ENCODE measurements at regions not wholly inside any gene's neighbourhood (a gene's known extent, or its start where the extent isn't known, plus 50 kb on each side); places are given as distances from the start of the nearest gene placed in this dataset.

GRCh38 chr2:164281896-164282295 is 339.4 kb downstream of the GRB14 start:
- H3K36me3 ChIP-seq (ENCODE audit: control insufficient read depth in 1 of 2, insufficient read depth in 2 of 2, low read length in 2 of 2): no peaks in the 10 kb centered on the region
- no peaks in the 10 kb centered on the region for H3K9me3 ChIP-seq (ENCODE audit: control insufficient read depth in 1 of 2, insufficient read depth in 1 of 2, low read depth in 1 of 2, low read length in 2 of 2)
- RAD21 ChIA-PET (ENCODE audit: low non-redundant PET in 1 of 2, low total read pairs in 2 of 2, uncharacterized antibody in 2 of 2, unreplicated experiment in 2 of 2): no interaction called here
- ATAC-seq: no peak
- H3K4me1 ChIP-seq (ENCODE audit: control insufficient read depth in 1 of 2, insufficient read depth in 2 of 2, low read length in 2 of 2): no peaks in the 10 kb centered on the region
- H2AFZ ChIP-seq (ENCODE audit: low read depth, low read length, poor library complexity, severe bottlenecking): no peak overlapping the region
- H4K20me1 ChIP-seq (ENCODE audit: insufficient read depth): no peaks in the 10 kb centered on the region
- CTCF ChIA-PET: no interaction called here
- no peak for TF ChIP-seq EGR1 (IDR thresholded peaks at IDR 0.05; ENCODE audit: low read depth)
- TF ChIP-seq, protein P1, sequence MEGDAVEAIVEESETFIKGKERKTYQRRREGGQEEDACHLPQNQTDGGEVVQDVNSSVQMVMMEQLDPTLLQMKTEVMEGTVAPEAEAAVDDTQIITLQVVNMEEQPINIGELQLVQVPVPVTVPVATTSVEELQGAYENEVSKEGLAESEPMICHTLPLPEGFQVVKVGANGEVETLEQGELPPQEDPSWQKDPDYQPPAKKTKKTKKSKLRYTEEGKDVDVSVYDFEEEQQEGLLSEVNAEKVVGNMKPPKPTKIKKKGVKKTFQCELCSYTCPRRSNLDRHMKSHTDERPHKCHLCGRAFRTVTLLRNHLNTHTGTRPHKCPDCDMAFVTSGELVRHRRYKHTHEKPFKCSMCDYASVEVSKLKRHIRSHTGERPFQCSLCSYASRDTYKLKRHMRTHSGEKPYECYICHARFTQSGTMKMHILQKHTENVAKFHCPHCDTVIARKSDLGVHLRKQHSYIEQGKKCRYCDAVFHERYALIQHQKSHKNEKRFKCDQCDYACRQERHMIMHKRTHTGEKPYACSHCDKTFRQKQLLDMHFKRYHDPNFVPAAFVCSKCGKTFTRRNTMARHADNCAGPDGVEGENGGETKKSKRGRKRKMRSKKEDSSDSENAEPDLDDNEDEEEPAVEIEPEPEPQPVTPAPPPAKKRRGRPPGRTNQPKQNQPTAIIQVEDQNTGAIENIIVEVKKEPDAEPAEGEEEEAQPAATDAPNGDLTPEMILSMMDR (IDR thresholded peaks at IDR 0.05 in 2 of 3, conservative IDR thresholded peaks at IDR 0.05 in 1 of 3; ENCODE audit: borderline replicate concordance in 1 of 3, insufficient read depth in 1 of 3, low read depth in 2 of 3, low read length in 2 of 3): no peak
- no peak for TF ChIP-seq ZNF274 (IDR thresholded peaks at IDR 0.05; ENCODE audit: low read depth, low read length)
- TF ChIP-seq ELF1 (IDR thresholded peaks at IDR 0.05; ENCODE audit: borderline replicate concordance, low read depth): no peak
- TF ChIP-seq EZH2 (IDR thresholded peaks at IDR 0.05): no peak
- TF ChIP-seq, protein P2, sequence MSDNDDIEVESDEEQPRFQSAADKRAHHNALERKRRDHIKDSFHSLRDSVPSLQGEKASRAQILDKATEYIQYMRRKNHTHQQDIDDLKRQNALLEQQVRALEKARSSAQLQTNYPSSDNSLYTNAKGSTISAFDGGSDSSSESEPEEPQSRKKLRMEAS (IDR thresholded peaks at IDR 0.05): no peak
- TF ChIP-seq POLR2A (IDR thresholded peaks at IDR 0.05; ENCODE audit: borderline replicate concordance, extremely low read depth, insufficient read depth, insufficient read length): no peak
- no peak for TF ChIP-seq ZFX (IDR thresholded peaks at IDR 0.05)
- no peak for TF ChIP-seq ZBTB33 (IDR thresholded peaks at IDR 0.05; ENCODE audit: extremely low read depth, insufficient replicate concordance, low read length)
- no TSS peak for BruUV-seq (replicated peaks)
- no peak overlapping the region for H3K9ac ChIP-seq (ENCODE audit: low read length)
- no peaks in the 10 kb centered on the region for H3K9me2 ChIP-seq (ENCODE audit: insufficient read depth)
- H3K27me3 ChIP-seq (ENCODE audit: insufficient read depth, low read length): no peaks in the 10 kb centered on the region
- intact Hi-C loops (cut with micrococcal nuclease): no loop called here
- no peak overlapping the region for H3K4me3 ChIP-seq (replicated peaks in 1 of 2; ENCODE audit: low read depth in 1 of 2, low read length in 2 of 2)
- no peak overlapping the region for H3K4me2 ChIP-seq (ENCODE audit: low read length)
- POLR2A ChIA-PET: no interaction called here
- DNase-seq (ENCODE audit: low read depth, low spot score): no peak
- H3K27ac ChIP-seq (ENCODE audit: low read depth, low read length): no peak overlapping the region
- no peaks in the 10 kb centered on the region for H3K79me2 ChIP-seq (ENCODE audit: insufficient read depth, low read length)
